ENCODE measurements at regions not wholly inside any gene's neighbourhood (a gene's known extent, or its start where the extent isn't known, plus 50 kb on each side); places are given as distances from the start of the nearest gene placed in this dataset.

GRCh38 chr11:115939104-115939730 lies 435.0 kb upstream of the CADM1 start:
- TF ChIP-seq, protein P1, sequence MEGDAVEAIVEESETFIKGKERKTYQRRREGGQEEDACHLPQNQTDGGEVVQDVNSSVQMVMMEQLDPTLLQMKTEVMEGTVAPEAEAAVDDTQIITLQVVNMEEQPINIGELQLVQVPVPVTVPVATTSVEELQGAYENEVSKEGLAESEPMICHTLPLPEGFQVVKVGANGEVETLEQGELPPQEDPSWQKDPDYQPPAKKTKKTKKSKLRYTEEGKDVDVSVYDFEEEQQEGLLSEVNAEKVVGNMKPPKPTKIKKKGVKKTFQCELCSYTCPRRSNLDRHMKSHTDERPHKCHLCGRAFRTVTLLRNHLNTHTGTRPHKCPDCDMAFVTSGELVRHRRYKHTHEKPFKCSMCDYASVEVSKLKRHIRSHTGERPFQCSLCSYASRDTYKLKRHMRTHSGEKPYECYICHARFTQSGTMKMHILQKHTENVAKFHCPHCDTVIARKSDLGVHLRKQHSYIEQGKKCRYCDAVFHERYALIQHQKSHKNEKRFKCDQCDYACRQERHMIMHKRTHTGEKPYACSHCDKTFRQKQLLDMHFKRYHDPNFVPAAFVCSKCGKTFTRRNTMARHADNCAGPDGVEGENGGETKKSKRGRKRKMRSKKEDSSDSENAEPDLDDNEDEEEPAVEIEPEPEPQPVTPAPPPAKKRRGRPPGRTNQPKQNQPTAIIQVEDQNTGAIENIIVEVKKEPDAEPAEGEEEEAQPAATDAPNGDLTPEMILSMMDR (IDR thresholded peaks at IDR 0.05), result no peak

DNA sequence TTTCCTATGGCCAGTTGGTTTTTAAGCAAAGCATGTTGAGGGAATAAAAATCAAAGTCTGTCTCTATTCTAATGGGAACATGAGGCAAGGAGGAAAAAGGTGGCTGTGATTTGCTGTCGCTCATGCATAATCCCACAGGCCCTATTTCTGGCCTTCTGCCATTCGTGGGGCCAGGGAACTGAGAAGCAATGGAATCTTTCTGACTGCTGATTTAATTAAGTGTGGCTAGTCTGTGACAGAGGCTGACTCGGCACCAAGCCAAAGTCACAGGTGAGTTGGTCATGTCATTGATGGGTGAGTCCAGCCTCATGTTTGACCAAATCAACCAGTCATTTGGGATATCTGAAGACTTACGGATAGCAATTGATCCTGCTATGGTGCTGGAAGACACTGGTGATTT lies 429.3 kb upstream of the CADM1 start:
- TF ChIP-seq, protein P1 (IDR thresholded peaks at IDR 0.05), result no peak

DNA sequence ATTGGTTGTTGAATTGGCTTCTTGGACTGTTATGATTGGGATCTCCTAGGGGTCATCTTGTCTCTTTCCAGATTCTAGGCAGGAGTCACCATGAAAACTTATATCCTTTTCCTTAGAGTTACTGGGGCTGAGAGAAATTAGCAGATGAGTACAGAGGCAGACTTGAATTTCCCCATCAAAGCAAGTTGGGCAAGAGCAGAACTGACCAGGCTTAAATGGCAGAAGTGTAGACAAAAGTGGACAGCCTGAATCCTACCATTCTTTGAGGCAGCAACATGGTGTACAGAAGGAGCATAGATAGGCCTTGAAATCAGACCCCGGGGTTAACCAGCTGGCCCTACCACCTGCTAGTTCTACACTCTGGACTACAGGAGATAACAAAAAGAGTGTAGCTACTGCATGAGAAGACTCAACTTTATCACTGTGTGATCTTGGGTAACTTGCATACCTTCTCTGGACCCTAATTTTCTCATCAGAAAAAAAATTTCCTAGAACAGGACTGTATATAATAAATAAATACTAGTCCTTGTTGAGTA lies 427.4 kb upstream of the CADM1 start:
- TF ChIP-seq, protein P1 (IDR thresholded peaks at IDR 0.05), result no peak

DNA sequence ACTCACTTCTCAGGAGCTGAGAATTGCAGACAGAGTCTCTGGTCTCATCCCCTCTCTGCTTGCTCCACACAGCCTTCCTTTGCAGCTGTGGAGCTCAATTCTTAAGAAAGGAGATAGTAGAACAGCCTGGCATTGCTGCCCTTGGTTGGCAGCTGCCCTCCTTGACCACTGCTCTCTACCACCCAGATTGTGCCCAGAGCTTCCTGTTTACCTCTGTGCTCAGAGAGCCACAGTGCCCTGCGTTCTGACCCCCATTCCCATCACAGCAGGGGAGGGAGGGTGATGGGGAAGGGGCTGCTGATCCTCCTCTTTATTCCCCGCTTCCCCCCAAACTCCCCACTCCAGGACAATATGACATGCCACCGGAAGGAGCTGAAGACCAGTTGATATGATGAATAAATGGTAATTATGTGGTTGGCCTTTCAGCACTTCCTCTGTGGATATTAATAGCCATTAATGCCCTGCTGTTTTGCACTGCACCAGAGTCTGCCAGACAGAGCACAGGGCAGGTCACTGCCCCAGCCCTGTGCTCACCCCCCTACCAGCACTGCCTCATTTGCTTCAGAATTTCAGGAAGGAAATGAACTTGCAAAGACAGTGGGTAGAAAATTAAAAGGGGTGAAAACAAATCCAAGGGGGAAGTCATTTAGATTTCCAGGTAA lies 426.8 kb upstream of the CADM1 start:
- TF ChIP-seq, protein P1 (IDR thresholded peaks at IDR 0.05), result no peak

DNA sequence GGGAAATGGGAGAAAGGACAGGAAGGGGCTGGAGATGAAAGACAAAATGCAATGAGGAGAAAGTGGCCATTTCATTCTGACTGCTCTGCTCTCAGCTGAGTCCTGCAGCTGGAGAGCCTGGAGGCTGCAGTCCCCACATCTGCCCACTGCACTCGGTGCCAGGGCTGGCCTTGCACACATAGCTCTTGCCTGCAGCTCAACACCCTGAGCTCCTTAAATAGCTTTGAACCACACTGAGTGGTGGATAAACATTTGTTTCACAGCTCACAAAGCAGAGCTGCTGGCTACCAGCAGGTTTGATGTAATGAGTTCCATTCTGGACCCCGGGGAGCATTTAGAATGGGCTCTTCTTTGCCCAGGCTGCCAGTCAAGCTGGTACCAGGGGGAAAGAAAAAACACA lies 426.1 kb upstream of the CADM1 start:
- TF ChIP-seq, protein P1 (IDR thresholded peaks at IDR 0.05), result no peak

DNA sequence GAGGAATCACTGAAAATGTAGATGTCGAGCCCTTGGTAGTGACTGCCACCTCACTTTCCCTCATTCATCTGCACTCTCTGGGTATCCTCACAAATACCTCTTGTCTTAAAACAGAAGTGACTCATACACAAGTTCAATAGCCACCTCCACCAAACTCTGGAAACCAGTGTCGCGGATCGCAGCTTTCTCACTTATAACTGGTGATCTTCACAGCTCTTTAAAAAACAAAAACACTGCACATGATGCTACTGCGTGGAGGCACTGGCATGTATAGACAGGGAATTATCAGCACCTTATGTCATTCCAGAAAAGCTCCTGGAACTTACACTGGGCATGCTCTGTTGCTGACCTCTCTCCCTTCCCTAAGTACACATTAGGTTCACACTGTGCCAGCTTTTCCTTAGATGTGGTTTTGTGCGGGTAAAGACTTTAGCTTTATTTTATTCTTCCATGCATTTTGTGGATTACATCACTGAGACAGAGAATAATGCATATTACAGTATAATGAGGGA lies 425.5 kb upstream of the CADM1 start:
- TF ChIP-seq, protein P1 (IDR thresholded peaks at IDR 0.05), result no peak

DNA sequence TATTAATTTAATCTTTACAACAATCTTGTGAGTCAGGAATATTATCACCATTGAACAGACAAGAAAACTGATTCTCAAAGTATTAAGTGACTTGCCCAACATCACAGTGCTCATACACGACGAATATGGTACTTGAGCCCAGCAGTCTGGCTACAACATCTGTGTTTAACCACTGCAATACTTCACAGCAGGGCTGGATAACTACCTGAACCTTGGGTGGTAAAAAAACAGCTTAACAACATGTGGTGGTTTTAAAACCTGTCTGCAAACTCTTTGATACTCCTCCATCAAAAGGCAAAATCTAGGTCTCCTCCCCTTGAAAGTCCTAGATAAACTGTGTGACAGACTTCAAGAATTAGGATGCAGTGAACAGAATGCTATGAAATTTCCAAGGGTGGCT lies 424.6 kb upstream of the CADM1 start:
- TF ChIP-seq, protein P1 (IDR thresholded peaks at IDR 0.05), result no peak

All from LNCAP (cell line).